WTC11 (cell line): ENCODE measurements at regions not wholly inside any gene's neighbourhood (a gene's known extent, or its start where the extent isn't known, plus 50 kb on each side); places are given as distances from the start of the nearest gene placed in this dataset.

Experiments
- ATAC-seq: fragments of 200-7000 bp; cut with Tn5 transposase; 2 replicates; pipeline ENCODE4 v1.10.0; 2021; ENCODE audit warnings: mild to moderate bottlenecking, moderate library complexity
- CTCF ChIA-PET: fragments of 300-600 bp; sonication (Branson Sonifier 250); formaldehyde crosslinking; loops from one replicate; lab custom pipeline; 2021; ENCODE audit warnings: antibody characterized with exemption; lab: Charles Lee
- POLR2A ChIA-PET: fragments of 350-600 bp; sonication (Branson Sonifier 250); formaldehyde crosslinking; loops from one replicate; lab custom pipeline; 2021; ENCODE audit warnings: antibody characterized with exemption; lab: Charles Lee
- DNase-seq: peaks from one replicate; pipeline ENCODE4 v3.0.0; 2021; ENCODE audit warnings: low spot score
- H3K27ac Mint-ChIP-seq: 2 replicates; pipeline ENCODE4 v1.8.0; 2021; ENCODE audit warnings: mixed read lengths
- H3K27me3 Mint-ChIP-seq: 2 replicates; pipeline ENCODE4 v1.8.0; 2021; ENCODE audit warnings: low read depth, mild to moderate bottlenecking, moderate library complexity, mixed read lengths
- H3K36me3 Mint-ChIP-seq: 2 replicates; pipeline ENCODE4 v1.8.0; 2021; ENCODE audit warnings: mixed read lengths
- H3K4me1 Mint-ChIP-seq: 2 replicates; pipeline ENCODE4 v1.8.0; 2022; ENCODE audit warnings: mixed read lengths
- H3K4me3 Mint-ChIP-seq: 2 replicates; pipeline ENCODE4 v1.8.0; 2021; ENCODE audit warnings: mild to moderate bottlenecking, moderate library complexity, mixed read lengths
- H3K9me3 Mint-ChIP-seq: 2 replicates; pipeline ENCODE4 v1.8.0; 2021; ENCODE audit warnings: mixed read lengths
- ATF2 ChIP-seq: sonication (generic); formaldehyde crosslinking; IDR thresholded peaks from 2 replicates; pipeline ENCODE4 v1.8.1; 2022; ENCODE audit warnings: low read depth, missing genetic modification reagents, borderline replicate concordance
- CREM ChIP-seq: sonication (generic); formaldehyde crosslinking; IDR thresholded peaks from 2 replicates; pipeline ENCODE4 v1.8.1; 2022; ENCODE audit warnings: mild to moderate bottlenecking, missing genetic modification reagents, moderate library complexity
- ETV6 ChIP-seq: sonication (generic); formaldehyde crosslinking; IDR thresholded peaks from 2 replicates; pipeline ENCODE4 v1.8.1; 2022; ENCODE audit warnings: mild to moderate bottlenecking, missing genetic modification reagents
- FOXJ3 ChIP-seq: sonication (generic); formaldehyde crosslinking; IDR thresholded peaks from 2 replicates; pipeline ENCODE4 v1.9.0; 2021; ENCODE audit warnings: missing genetic modification reagents, mild to moderate bottlenecking, borderline replicate concordance
- FOXP1 ChIP-seq: sonication (generic); formaldehyde crosslinking; IDR thresholded peaks from 2 replicates; pipeline ENCODE4 v1.8.0; 2022; ENCODE audit warnings: missing genetic modification reagents, mild to moderate bottlenecking, moderate library complexity, borderline replicate concordance
- GABPB1 ChIP-seq: sonication (generic); formaldehyde crosslinking; IDR thresholded peaks from 2 replicates; pipeline ENCODE4 v1.8.1; 2023; ENCODE audit warnings: mild to moderate bottlenecking, missing genetic modification reagents
- IRF2 ChIP-seq: sonication (generic); formaldehyde crosslinking; IDR thresholded peaks from 2 replicates; pipeline ENCODE4 v1.8.0; 2022; ENCODE audit warnings: low read depth, missing genetic modification reagents, borderline replicate concordance
- JUN ChIP-seq: sonication (generic); formaldehyde crosslinking; IDR thresholded peaks from 2 replicates; pipeline ENCODE4 v1.8.0; 2023; ENCODE audit warnings: mild to moderate bottlenecking, missing genetic modification reagents
- MLX ChIP-seq: sonication (generic); formaldehyde crosslinking; IDR thresholded peaks from 2 replicates; pipeline ENCODE4 v1.8.1; 2023; ENCODE audit warnings: mild to moderate bottlenecking, missing genetic modification reagents, moderate library complexity
- NFYB ChIP-seq: sonication (generic); formaldehyde crosslinking; conservative IDR thresholded peaks from 2 replicates; pipeline ENCODE4 v1.8.0; 2022; ENCODE audit warnings: low read depth, missing genetic modification reagents
- NR3C1 ChIP-seq: sonication (generic); formaldehyde crosslinking; conservative IDR thresholded peaks from 2 replicates; pipeline ENCODE4 v1.8.1; 2023; ENCODE audit warnings: low read depth, mild to moderate bottlenecking, missing genetic modification reagents
- OVOL2 ChIP-seq: fragments of 250-450 bp; sonication (Bioruptor Pico); IDR thresholded peaks from 2 replicates; pipeline ENCODE4 v1.9.0; 2021; ENCODE audit warnings: mild to moderate bottlenecking, borderline replicate concordance
- SMAD3 ChIP-seq: sonication (generic); formaldehyde crosslinking; IDR thresholded peaks from 2 replicates; pipeline ENCODE4 v1.8.0; 2022; ENCODE audit warnings: missing genetic modification reagents, mild to moderate bottlenecking, borderline replicate concordance
- TEAD1 ChIP-seq: sonication (generic); formaldehyde crosslinking; IDR thresholded peaks from 2 replicates; pipeline ENCODE4 v1.8.0; 2022; ENCODE audit warnings: mild to moderate bottlenecking, missing genetic modification reagents
- ZBTB43 ChIP-seq: sonication (generic); formaldehyde crosslinking; IDR thresholded peaks from 2 replicates; pipeline ENCODE4 v1.8.1; 2023; ENCODE audit warnings: mild to moderate bottlenecking, missing genetic modification reagents
- ZNF232 ChIP-seq: sonication (generic); formaldehyde crosslinking; IDR thresholded peaks from 2 replicates; pipeline ENCODE4 v1.8.0; 2022; ENCODE audit warnings: mild to moderate bottlenecking, missing genetic modification reagents
- ZNF263 ChIP-seq: sonication (generic); formaldehyde crosslinking; IDR thresholded peaks from 2 replicates; pipeline ENCODE4 v1.8.1; 2022; ENCODE audit warnings: low read depth, mild to moderate bottlenecking, moderate library complexity, missing genetic modification reagents
- ZNF317 ChIP-seq: sonication (generic); formaldehyde crosslinking; IDR thresholded peaks from 2 replicates; pipeline ENCODE4 v1.8.1; 2023; ENCODE audit warnings: low read depth, mild to moderate bottlenecking, moderate library complexity, missing genetic modification reagents, borderline replicate concordance
- ZNF425 ChIP-seq: fragments of 250-450 bp; sonication (Bioruptor Pico); conservative IDR thresholded peaks from 2 replicates; pipeline ENCODE4 v1.9.0; 2021; ENCODE audit warnings: mild to moderate bottlenecking

DNA sequence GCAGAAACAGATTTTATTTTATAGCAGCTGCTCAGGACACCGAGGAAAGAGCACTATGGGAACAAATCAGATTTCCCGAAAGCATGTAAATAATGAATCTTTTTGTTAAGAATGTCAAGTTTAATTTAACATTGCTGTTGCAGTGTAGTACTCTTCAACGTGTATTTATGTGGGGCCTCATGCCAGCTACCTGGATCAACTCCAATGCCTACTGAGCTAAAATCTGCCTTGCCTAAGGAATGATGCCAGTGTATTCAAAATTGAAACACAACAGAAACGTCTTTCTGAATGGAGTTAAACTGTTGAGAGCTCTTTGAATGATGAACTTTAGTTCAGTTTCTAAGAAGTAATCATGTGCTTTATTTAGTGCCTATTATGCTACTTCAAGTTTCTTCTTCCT is 1379.8 kb upstream of the ATXN8OS start (continued):
- TF ChIP-seq FOXJ3 (CRISPR knock-in tag), result no peak
- TF ChIP-seq ETV6 (CRISPR knock-in tag), result no peak
- TF ChIP-seq ZNF317, result no peak
- no peak for TF ChIP-seq FOXP1 (CRISPR knock-in tag)
- no peak for TF ChIP-seq TEAD1
- TF ChIP-seq, all 79 proteins: peak for 0

DNA sequence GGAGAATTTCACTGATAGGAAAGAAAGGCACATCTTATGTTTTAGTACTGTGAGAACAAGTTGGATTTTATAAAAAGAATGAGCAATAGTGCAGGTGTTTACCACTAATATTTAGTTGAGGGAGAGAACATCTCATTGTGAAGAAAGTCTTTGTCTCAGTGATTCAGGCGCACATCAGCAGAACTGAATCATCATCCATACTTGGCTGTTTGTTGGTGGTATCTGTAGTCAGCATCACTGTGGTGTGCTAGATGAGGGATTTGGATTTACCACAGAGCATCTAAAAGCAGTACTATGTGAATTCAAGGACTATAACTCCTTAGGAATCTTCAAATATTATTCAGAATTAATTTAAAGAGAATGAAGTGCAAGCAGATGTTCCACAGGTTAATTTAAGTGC is 1380.5 kb upstream of the ATXN8OS start:
- Mint-ChIP-seq H3K4me3 (no peak overlapping the region), H3K9me3 (peaks cover 5% of the 10 kb centered on the region), H3K4me1 (peaks cover 6% of the 10 kb centered on the region), H3K27ac (no peak overlapping the region), H3K27me3 (no peaks in the 10 kb centered on the region), H3K36me3 (no peaks in the 10 kb centered on the region; the same call in 1 of the 2 replicates)
- CTCF ChIA-PET, result no interaction called here
- ATAC-seq (no peak), DNase-seq (no peak)
- TF ChIP-seq NR3C1 (CRISPR knock-in tag) (no peak), ZNF425 (CRISPR knock-in tag) (no peak), CREM (CRISPR knock-in tag) (no peak), ATF2 (CRISPR knock-in tag) (no peak), ZNF232 (CRISPR knock-in tag) (no peak), FOXP1 (CRISPR knock-in tag) (no peak), OVOL2 (CRISPR knock-in tag) (no peak), ZBTB43 (CRISPR knock-in tag) (no peak), ZNF263 (CRISPR knock-in tag) (no peak), NFYB (CRISPR knock-in tag) (no peak)
- POLR2A ChIA-PET, result no interaction called here

GRCh38 chr13:68719815-68720214 is 1387.8 kb upstream of the ATXN8OS start:
- H3K4me3 Mint-ChIP-seq, result no peak overlapping the region

More at GRCh38 chr13:68719815-68720214, 1387.8 kb upstream of the ATXN8OS start:
- H3K9me3 Mint-ChIP-seq, result peaks cover 3% of the 10 kb centered on the region
- TF ChIP-seq GABPB1 (CRISPR knock-in tag) (no peak), IRF2 (no peak), MLX (no peak), JUN (CRISPR knock-in tag) (no peak), SMAD3 (CRISPR knock-in tag) (no peak)
- peaks cover 17% of the 10 kb centered on the region for H3K27me3 Mint-ChIP-seq
- H3K27ac Mint-ChIP-seq, result no peak overlapping the region
- peaks cover 2% of the 10 kb centered on the region for H3K36me3 Mint-ChIP-seq
- ChIA-PET POLR2A (no interaction called here), CTCF (no interaction called here)
- DNase-seq, result no peak
- H3K4me1 Mint-ChIP-seq, result peaks cover 27% of the 10 kb centered on the region
- ATAC-seq, result no peak
